Endothelial cell of umbilical vein (primary cell): ENCODE measurements at regions not wholly inside any gene's neighbourhood (a gene's known extent, or its start where the extent isn't known, plus 50 kb on each side); places are given as distances from the start of the nearest gene placed in this dataset.

ENCODE experiments used
- BruUV-seq: library from RNA; stranded (reverse); fragments of 400-500 nt; replicated peaks from 2 replicates; lab custom pipeline; 2021; lab: Mats Ljungman, UMichigan
- CTCF ChIA-PET: fragments of 300-600, 350-600 bp; sonication (Branson Sonifier 250); formaldehyde crosslinking; loops from one replicate; lab custom pipeline; 2021; ENCODE audit warnings: antibody characterized with exemption, inconsistent platforms; lab: Charles Lee
- POLR2A ChIA-PET: fragments of 300-600, 350-600 bp; sonication (Branson Sonifier 250); formaldehyde crosslinking; loops from one replicate; lab custom pipeline; 2021; ENCODE audit warnings: antibody characterized with exemption, inconsistent platforms; lab: Charles Lee
- DNase-seq: peaks from one replicate; pipeline ENCODE4 v3.0.0-alpha.2; 2011; ENCODE audit warnings: low read depth, low spot score
- FAIRE-seq: peaks from 2 replicates; lab custom pipeline; 2011; peaks lifted over from hg19 to GRCh38; lab: Jason Lieb, UNC
- H2AFZ ChIP-seq: 2 replicates; pipeline ENCODE4 v1.6.0; 2012; ENCODE audit warnings: low read depth, low read length, control low read depth, inconsistent platforms
- H3K27ac ChIP-seq: 2 replicates; pipeline ENCODE4 v1.5.1; 2011; ENCODE audit warnings: low read depth, mild to moderate bottlenecking, control low read depth, low read length, moderate library complexity; ENCODE audit not compliant: insufficient read depth
- H3K27me3 ChIP-seq, 2 experiments: 2 replicates each; pipeline versions ENCODE4 v1.6.0 to v1.6.1; 2011; ENCODE audit warnings: low read length in 2 of 2, mixed read lengths in 1 of 2; ENCODE audit not compliant: control insufficient read depth in 2 of 2, insufficient read depth in 2 of 2
- H3K36me3 ChIP-seq, 2 experiments: 2 replicates in 1 of 2; 3 replicates in 1 of 2; pipeline ENCODE4 v1.5.1; 2011; ENCODE audit warnings: low read length in 2 of 2, mild to moderate bottlenecking in 1 of 2, moderate library complexity in 1 of 2; ENCODE audit not compliant: control insufficient read depth in 2 of 2, insufficient read depth in 2 of 2; ENCODE audit errors: extremely low read depth in 1 of 2
- H3K4me1 ChIP-seq: 3 replicates; pipeline ENCODE4 v1.5.1; 2011; ENCODE audit warnings: mild to moderate bottlenecking, low read length; ENCODE audit not compliant: control insufficient read depth, insufficient read depth; ENCODE audit errors: extremely low read depth
- H3K4me2 ChIP-seq: 2 replicates; pipeline ENCODE4 v1.6.1; 2011; ENCODE audit warnings: low read length, control low read depth, mixed read lengths; ENCODE audit not compliant: insufficient read depth
- H3K4me3 ChIP-seq, 3 experiments: fragments of 200-600 bp in 1 of 3; sonication (generic), shearing (Covaris generic) in 1 of 3; replicated peaks in 1 of 3; 2 replicates each; pipeline ENCODE4 v1.5.1; 2011 to 2016; ENCODE audit warnings: control low read depth in 3 of 3, low read length in 3 of 3, mild to moderate bottlenecking in 2 of 3, inconsistent platforms in 1 of 3, low read depth in 1 of 3, moderate library complexity in 1 of 3; ENCODE audit not compliant: insufficient read depth in 1 of 3
- H3K79me2 ChIP-seq: 2 replicates; pipeline ENCODE4 v1.6.0; 2012; ENCODE audit warnings: low read length, inconsistent platforms; ENCODE audit not compliant: control insufficient read depth, insufficient read depth
- H3K9ac ChIP-seq: replicated peaks from 2 replicates; pipeline ENCODE3; 2011; ENCODE audit warnings: low read length, control low read depth; ENCODE audit not compliant: insufficient read depth; ENCODE audit errors: extremely low read depth
- H3K9me1 ChIP-seq: replicated peaks from 3 replicates; pipeline ENCODE4 v1.6.0; 2011; ENCODE audit warnings: mild to moderate bottlenecking, low read length; ENCODE audit not compliant: control insufficient read depth, insufficient read depth; ENCODE audit errors: extremely low read depth
- H3K9me3 ChIP-seq: replicated peaks from 2 replicates; pipeline ENCODE4 v1.5.1; 2012; ENCODE audit warnings: low read length, inconsistent platforms; ENCODE audit not compliant: control insufficient read depth, insufficient read depth
- H4K20me1 ChIP-seq: replicated peaks from 2 replicates; pipeline ENCODE3; 2011; ENCODE audit warnings: mild to moderate bottlenecking, low read length; ENCODE audit not compliant: control insufficient read depth, insufficient read depth; ENCODE audit errors: extremely low read depth
- CTCF ChIP-seq, 2 donors: IDR thresholded peaks; 1 replicate in 1 of 2; 2 replicates in 1 of 2; pipeline ENCODE4 v1.5.1; 2011; ENCODE audit warnings: low read length in 2 of 2, mild to moderate bottlenecking in 2 of 2, moderate library complexity in 2 of 2, control low read depth in 1 of 2, inconsistent platforms in 1 of 2, low read depth in 1 of 2; ENCODE audit not compliant: insufficient read depth in 1 of 2; ENCODE audit errors: extremely low read depth in 1 of 2
- EZH2 ChIP-seq: IDR thresholded peaks from 2 replicates; pipeline ENCODE4 v1.6.1; 2012; ENCODE audit warnings: borderline replicate concordance, low read depth, mild to moderate bottlenecking, moderate library complexity, low read length, inconsistent platforms; ENCODE audit not compliant: severe bottlenecking
- FOS ChIP-seq: IDR thresholded peaks from 2 replicates; pipeline ENCODE4 v1.6.1; 2011; ENCODE audit warnings: mild to moderate bottlenecking, low read length, moderate library complexity, borderline replicate concordance; ENCODE audit not compliant: insufficient read depth
- GATA2 ChIP-seq: IDR thresholded peaks from 2 replicates; pipeline ENCODE4 v1.7.0; 2011; ENCODE audit warnings: low read depth, mild to moderate bottlenecking, moderate library complexity, mixed read lengths, low read length; ENCODE audit not compliant: insufficient read length, insufficient read depth
- JUN ChIP-seq: IDR thresholded peaks from 2 replicates; pipeline ENCODE4 v1.6.1; 2011; ENCODE audit warnings: borderline replicate concordance, low read depth; ENCODE audit not compliant: insufficient read length, insufficient read depth
- MAX ChIP-seq: IDR thresholded peaks from 2 replicates; pipeline ENCODE4 v1.6.1; 2011; ENCODE audit not compliant: insufficient read depth, insufficient read length
- MYC ChIP-seq: IDR thresholded peaks from one replicate; pipeline ENCODE4 v1.6.1; 2011; ENCODE audit warnings: mild to moderate bottlenecking, low read depth, low read length
- POLR2A ChIP-seq: IDR thresholded peaks from 2 replicates; pipeline ENCODE4 v1.6.1; 2012; ENCODE audit warnings: low read depth, mild to moderate bottlenecking, control low read depth, low read length
- POLR2AphosphoS5 ChIP-seq: IDR thresholded peaks from 2 replicates; pipeline ENCODE4 v1.6.1; 2012; ENCODE audit warnings: low read depth, mild to moderate bottlenecking, control low read depth, low read length, moderate library complexity; ENCODE audit not compliant: insufficient read depth
- dilution Hi-C: fragments of 300-500 bp; cut with MboI; formaldehyde crosslinking; loops from one replicate; pipeline ENCODE4 v1.15.0; 2019; ENCODE audit warnings: low sequenced_read_pairs; ENCODE audit not compliant: extremely low pct_ligation_motif_present
- intact Hi-C: fragments of 100-400 bp; cut with micrococcal nuclease; formaldehyde crosslinking; loops from one replicate; pipeline ENCODE4 v1.10.0; 2022

GRCh38 chr6:15026832-15027231 is 219.0 kb upstream of the JARID2 start:
- no peak overlapping the region for H3K4me3 ChIP-seq
- H3K79me2 ChIP-seq = no peaks in the 10 kb centered on the region
- no peak overlapping the region for H2AFZ ChIP-seq
- H4K20me1 ChIP-seq = no peaks in the 10 kb centered on the region
- H3K4me1 ChIP-seq = no peaks in the 10 kb centered on the region
- CTCF ChIA-PET = no interaction called here
- no peak for DNase-seq
- no peak overlapping the region for H3K9ac ChIP-seq
- POLR2A ChIA-PET = no interaction called here
- H3K27me3 ChIP-seq = no peaks in the 10 kb centered on the region
- H3K4me2 ChIP-seq = no peak overlapping the region
- no peak for FAIRE-seq
- intact Hi-C loops (no loop called here), dilution Hi-C loops (no loop called here)
- H3K36me3 ChIP-seq = no peaks in the 10 kb centered on the region
- BruUV-seq = no TSS peak
- no peaks in the 10 kb centered on the region for H3K9me1 ChIP-seq
- no peak overlapping the region for H3K27ac ChIP-seq
- no peaks in the 10 kb centered on the region for H3K9me3 ChIP-seq
- TF ChIP-seq EZH2 = no peak
- TF ChIP-seq MAX = no peak
- TF ChIP-seq FOS = no peak
- no peak for TF ChIP-seq JUN
- TF ChIP-seq CTCF (IDR thresholded peaks at IDR 0.05; ENCODE audit: extremely low read depth in 1 of 2, insufficient read depth in 1 of 2, low read depth in 1 of 2, low read length in 2 of 2) = no peak
- TF ChIP-seq MYC = no peak

- Histone ChIP-seq H3K79me2 (no peaks in the 10 kb centered on the region), H3K4me2 (no peak overlapping the region), H3K9ac (no peak overlapping the region), H3K9me3 (no peaks in the 10 kb centered on the region), H3K4me1 (no peaks in the 10 kb centered on the region), H3K27me3 (no peaks in the 10 kb centered on the region), H3K9me1 (no peaks in the 10 kb centered on the region), H3K36me3 (no peaks in the 10 kb centered on the region), H3K27ac (no peak overlapping the region), H4K20me1 (no peaks in the 10 kb centered on the region), H3K4me3 (no peak overlapping the region), H2AFZ (no peak overlapping the region)
- ChIA-PET POLR2A (no interaction called here), CTCF (no interaction called here)
- intact Hi-C loops (no loop called here), dilution Hi-C loops (no loop called here)
- TF ChIP-seq GATA2 (no peak), MAX (no peak), POLR2AphosphoS5 (no peak), FOS (no peak), EZH2 (no peak), JUN (no peak), POLR2A (no peak)
- no TSS peak for BruUV-seq
- DNase-seq = no peak
- FAIRE-seq = no peak
These were observed 218.4 kb upstream of the JARID2 start for GRCh38 chr6:15027472-15027871.
